Cerebellar nuclear complex (tissue), 1 donor: ENCODE measurements at regions not wholly inside any gene's neighbourhood (a gene's known extent, or its start where the extent isn't known, plus 50 kb on each side); places are given as distances from the start of the nearest gene placed in this dataset.

Source experiments
- DNase-seq, 2 experiments: peaks; one replicate each; lab custom pipeline; 2025; lab: John Stamatoyannopoulos, UW

DNA sequence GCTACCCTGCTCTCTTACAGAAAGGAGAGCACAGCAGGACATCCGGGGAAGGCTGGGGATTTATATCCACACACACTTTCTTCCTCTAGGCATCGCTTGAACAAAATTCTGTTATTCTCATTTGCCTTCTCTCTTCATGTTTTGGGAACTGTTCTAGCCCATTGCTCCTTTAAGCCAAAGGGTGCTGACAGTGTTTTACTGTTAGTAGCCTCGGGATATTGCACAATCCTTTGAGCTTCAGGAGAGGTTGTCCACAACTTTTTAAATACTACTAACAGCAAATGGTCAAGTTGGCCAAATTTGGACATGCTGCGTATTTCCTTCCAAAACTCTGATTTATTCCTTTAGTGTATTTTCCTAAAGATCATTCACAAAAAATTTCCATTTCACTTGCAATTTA, 579.2 kb upstream of the RGS18 start:
- no peak for DNase-seq

DNA sequence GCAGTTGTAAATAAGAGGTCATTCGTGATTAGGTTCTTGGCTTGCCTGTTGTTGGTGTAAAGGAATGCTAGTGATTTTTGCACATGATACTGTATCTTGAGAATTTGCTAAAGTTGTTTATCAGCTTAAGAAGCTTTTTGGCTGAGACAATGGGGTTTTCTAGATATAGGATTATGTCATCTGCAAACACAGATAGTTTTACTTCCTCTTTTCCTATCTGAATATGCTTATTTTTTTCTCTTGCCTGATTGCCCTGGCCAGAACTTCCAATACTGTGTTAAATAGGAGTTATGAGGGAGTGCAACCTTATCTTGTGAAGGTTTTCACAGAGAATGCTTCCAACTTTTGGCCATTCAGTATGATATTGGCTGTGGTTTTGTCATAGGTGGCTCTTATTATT, 576.1 kb upstream of the RGS18 start:
- no peak for DNase-seq

DNA sequence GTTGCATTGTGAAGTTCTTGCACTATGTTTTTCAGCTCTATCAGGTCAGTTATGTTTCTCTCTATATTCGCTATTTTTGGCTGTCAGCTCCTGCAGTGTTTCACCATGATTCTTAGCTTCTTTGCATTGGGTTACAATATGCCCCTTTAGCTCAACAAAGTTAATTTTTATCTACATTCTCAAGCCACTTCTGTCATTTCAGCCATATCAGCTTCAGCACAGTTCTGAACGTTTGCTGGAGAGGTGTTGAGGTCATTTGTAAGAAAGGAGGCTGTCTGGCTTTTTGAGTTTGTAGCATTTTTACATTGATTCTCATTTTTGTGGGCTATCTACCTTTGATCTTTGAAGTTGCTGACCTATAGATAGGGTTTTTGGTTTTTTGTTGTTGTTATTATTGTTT, 573.2 kb upstream of the RGS18 start:
- DNase-seq: no peak

- no peak for DNase-seq
Observed at GRCh38 chr1:191588905-191589304, 569.4 kb upstream of the RGS18 start.

GRCh38 chr1:191589536-191589935, 568.7 kb upstream of the RGS18 start:
- no peak for DNase-seq

DNA sequence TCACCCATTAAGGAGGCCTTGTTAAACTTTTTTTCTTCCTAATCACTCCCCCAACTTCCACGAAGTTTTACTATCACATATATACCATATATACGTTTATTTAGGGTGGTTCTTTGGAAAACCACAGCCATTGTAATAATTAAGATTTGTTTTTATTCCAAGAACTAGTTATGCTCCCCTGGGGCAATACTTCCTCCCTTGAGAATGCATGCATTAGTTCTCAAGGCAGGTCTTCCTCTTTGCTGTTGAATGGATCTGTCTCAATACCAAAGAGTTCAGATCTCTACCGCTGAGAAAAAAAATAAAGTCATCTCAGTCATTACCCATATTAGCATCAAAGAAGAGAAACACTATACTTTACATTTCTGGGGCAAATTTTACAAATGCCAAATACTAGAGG, 567.7 kb upstream of the RGS18 start:
- DNase-seq: no peak

DNA sequence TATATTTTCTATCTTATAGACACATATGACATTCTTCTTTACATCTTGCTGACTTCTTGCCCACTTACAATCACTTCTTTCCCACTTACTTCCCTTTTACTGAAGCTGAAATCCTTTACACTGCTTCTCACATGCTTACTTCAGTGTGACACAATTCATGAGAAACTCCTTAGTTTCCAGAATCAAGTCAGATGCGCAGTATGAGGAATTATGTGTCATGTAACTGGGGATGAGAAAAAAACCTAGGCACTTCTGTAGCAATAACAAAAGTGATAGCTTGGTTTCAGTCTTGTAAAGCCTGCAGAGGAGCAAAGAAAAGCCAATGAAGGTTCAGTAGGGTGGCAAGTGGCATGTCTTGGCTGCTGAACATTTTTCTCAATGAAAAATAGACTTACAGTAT, 566.2 kb upstream of the RGS18 start:
- DNase-seq: no peak

GRCh38 chr1:191592907-191593306, 565.4 kb upstream of the RGS18 start:
- DNase-seq: no peak

- no peak for DNase-seq
Observed at GRCh38 chr1:191595170-191595569, 563.1 kb upstream of the RGS18 start.

DNA sequence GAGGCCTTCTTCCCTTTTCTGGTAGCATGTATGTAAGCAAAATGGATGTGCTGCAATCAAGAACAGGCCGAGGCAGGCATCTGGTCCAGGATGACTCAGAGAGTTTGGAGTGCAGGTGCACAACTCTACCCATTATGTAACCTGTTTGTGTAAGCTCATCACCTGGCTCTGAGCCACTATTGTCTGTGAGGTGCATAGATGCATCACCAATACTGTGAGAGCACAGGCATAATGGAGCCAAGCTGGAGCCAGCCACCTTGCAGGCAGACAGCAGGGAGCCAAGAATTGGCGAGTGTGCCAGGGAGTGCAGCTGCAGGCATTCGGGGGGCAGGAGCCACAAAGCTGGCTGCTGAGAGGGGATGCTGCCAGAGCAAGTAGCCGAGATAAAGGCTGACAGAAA, 549.9 kb upstream of the RGS18 start:
- no peak for DNase-seq

DNA sequence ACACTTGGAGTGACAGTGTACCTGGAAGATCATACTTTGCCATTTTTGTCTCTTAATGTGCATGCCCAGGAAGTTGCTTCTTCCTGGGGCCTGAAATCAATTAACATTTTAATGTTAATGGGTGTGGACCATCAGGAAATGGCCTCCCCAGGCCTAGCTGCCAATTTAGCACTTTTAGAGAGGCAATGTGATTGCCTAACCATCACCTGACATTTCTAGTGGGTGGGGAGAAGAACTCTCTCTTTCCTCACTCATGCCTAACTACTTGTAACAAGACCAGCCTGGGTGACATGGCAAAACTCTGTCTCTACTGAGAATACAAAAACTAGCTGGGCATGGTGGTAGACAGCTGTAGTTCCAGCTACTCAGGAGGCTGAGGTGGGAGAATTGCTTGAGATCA, 549.0 kb upstream of the RGS18 start:
- DNase-seq: no peak

- DNase-seq: no peak
Observed at GRCh38 chr1:191615101-191615821, 543.0 kb upstream of the RGS18 start.

GRCh38 chr1:191618181-191618580, 540.1 kb upstream of the RGS18 start:
- no peak for DNase-seq

GRCh38 chr1:191620883-191621282, 537.4 kb upstream of the RGS18 start:
- DNase-seq: no peak

DNA sequence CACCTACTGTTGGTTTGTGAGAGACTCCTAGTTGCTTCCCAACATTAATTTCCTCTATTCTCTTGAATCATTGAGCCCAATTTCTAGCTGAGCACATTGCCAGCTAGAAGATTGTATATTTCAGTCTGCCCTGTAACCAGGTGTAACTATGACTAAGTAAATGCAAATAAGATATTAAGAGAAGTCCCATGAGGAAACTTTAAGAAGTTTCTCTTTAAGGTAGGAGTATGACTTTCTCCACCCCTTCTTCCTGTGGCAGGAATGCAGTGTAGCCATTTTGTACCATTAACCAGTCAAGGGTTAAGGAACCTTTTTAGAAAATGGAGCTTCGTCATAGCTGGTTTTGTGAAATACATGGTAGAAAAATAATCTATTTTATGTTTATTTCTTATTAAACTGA, 534.2 kb upstream of the RGS18 start:
- no peak for DNase-seq

DNA sequence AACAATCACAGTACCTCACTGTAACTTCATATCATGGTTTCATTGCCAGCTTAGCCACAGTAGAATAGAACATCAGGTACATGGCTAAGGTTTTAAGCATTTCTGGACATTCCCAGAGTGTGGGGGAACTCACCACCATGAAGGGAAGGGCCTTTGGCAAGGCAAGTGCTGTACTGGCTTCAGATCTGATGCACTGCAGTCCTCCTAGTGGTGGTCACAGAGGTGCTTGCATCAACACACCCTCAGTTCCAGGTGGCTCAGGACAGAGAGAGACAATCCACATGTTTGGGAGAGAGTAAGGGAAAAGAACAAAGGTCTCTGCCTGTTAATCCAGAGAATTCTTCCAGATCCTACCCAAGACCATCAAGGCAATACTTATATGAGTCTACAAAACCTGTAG, 528.4 kb upstream of the RGS18 start:
- no peak for DNase-seq

- DNase-seq: no peak
Observed at GRCh38 chr1:191634801-191635508, 523.3 kb upstream of the RGS18 start.

DNA sequence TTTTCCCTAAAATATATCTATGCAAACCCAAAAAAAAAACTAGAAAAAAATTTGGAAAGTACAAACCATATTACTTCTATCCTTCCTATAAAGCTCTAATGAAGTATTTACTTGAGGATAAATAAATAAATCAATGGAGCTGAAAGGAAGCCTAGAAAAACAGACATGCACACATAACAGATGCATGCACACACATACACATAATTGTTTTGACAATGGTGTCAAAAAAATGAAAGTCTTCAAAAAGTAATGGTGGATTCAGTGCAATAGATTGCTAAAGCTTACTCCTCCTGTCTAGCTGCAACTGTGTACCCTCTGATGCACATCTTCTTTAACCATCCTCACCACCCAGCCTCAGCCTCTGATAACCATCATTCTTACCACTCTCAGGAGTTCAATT, 521.9 kb upstream of the RGS18 start:
- no peak for DNase-seq

GRCh38 chr1:191641420-191642260, 516.6 kb upstream of the RGS18 start:
- no peak for DNase-seq

DNA sequence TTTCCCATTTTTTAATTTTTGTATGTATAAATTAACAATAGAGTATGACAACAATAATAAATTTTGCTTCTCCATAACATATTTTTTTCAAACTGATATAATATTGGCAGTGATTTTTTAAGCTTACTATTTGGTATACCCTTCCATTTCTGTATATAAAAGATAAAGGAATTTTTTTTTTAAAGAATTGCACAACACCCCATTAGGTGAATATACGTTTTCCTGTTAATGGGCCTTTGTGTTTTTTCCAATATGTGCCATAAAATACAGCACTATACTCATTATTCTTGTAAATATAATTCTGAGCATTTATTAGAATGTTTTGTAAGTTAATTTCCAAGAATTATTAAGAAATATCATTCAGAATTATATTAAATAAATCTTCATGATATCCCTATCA, 515.2 kb upstream of the RGS18 start:
- no peak for DNase-seq

GRCh38 chr1:191648939-191649338, 509.3 kb upstream of the RGS18 start:
- DNase-seq: no peak

DNA sequence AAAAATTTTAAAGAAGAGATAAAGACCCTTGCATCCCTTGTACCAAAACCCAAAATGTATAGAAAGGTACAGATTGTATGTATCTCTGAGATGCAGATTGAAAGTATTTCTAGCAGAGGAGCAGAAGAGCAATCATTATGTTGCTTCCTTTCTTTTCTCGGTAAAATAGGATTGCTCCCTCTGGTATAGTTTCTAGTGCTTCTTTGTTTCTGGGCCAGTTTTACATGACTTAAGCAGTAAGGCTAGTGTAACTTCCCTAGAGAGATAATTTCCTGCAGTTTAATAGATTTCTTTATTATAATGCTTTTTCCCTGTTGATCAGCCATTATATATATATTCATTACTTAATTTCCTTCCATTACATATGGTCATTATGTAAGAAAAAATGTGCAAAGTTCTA, 496.2 kb upstream of the RGS18 start:
- no peak for DNase-seq

DNA sequence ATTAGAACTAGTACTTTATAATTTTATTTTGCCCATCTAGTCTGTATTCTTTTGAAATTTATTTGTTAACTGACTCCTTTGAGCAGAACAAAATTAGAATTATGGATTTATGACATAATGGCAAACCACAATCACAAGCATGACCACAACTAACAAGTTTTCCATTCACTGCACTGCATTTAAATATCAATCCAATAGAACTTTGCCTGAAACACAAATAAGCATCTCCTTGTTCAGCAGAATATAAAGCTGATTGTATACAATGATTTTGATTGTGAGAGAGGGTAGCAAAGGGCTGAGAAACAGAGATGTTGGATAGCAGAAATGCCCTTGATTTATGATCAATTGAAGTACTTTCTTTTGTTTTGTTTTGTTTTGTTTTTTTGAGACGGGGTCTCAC, 495.5 kb upstream of the RGS18 start:
- no peak for DNase-seq
